ENCODE measurements at regions not wholly inside any gene's neighbourhood (a gene's known extent, or its start where the extent isn't known, plus 50 kb on each side); places are given as distances from the start of the nearest gene placed in this dataset.
"Not testable (repeated sequence)": the region's sequence is repeated elsewhere in the genome, so short reads cannot be mapped to it uniquely, and the experiment has no call there.

GRCh38 chr2:242098034-242098433 lies 228.5 kb downstream of the RTP5 start:
- H3K27ac ChIP-seq (ENCODE audit: insufficient read depth, low read length, poor library complexity, severe bottlenecking), result no peak overlapping the region
- H3K4me1 Mint-ChIP-seq, result peaks cover 13 to 25% (median 19%) of the 10 kb centered on the region in 4 donors
- no peak overlapping the region for H3K4me3 Mint-ChIP-seq
- H3K9me3 ChIP-seq (ENCODE audit: control insufficient read depth in 2 of 2, low read length in 2 of 2), result no peaks in the 10 kb centered on the region
- no peaks in the 10 kb centered on the region for H3K27me3 Mint-ChIP-seq
- no peaks in the 10 kb centered on the region for H3K27me3 ChIP-seq (ENCODE audit: control insufficient read depth, insufficient read depth, low read length)
- no peaks in the 10 kb centered on the region for H3K4me1 ChIP-seq (ENCODE audit: control insufficient read depth, insufficient read depth, low read length, poor library complexity, severe bottlenecking)
- H3K36me3 Mint-ChIP-seq, result peaks cover 52% of the 10 kb centered on the region
- H3K36me3 ChIP-seq (ENCODE audit: control insufficient read depth, insufficient read depth, low read length), result peaks cover 29% of the 10 kb centered on the region
- no peak overlapping the region for H3K4me3 ChIP-seq (ENCODE audit: low read depth, low read length)
- H3K27ac Mint-ChIP-seq, result no peak overlapping the region
- no peaks in the 10 kb centered on the region for H3K9me3 Mint-ChIP-seq
- DNase-seq (no peak), ATAC-seq (ENCODE audit: low read depth in 2 of 2) (no peak)

- Histone ChIP-seq H3K27me3 (ENCODE audit: control insufficient read depth, insufficient read depth, low read length) (no peaks in the 10 kb centered on the region), H3K27ac (ENCODE audit: insufficient read depth, low read length, poor library complexity, severe bottlenecking) (no peak overlapping the region), H3K9me3 (ENCODE audit: control insufficient read depth in 2 of 2, low read length in 2 of 2) (no peaks in the 10 kb centered on the region), H3K4me3 (ENCODE audit: low read depth, low read length) (no peak overlapping the region), H3K4me1 (ENCODE audit: control insufficient read depth, insufficient read depth, low read length, poor library complexity, severe bottlenecking) (no peaks in the 10 kb centered on the region), H3K36me3 (ENCODE audit: control insufficient read depth, insufficient read depth, low read length) (peaks cover 29% of the 10 kb centered on the region)
- no peak overlapping the region for H3K4me3 Mint-ChIP-seq
- H3K4me1 Mint-ChIP-seq, result peaks cover 10 to 22% (median 18%) of the 10 kb centered on the region in 4 donors
- H3K27me3 Mint-ChIP-seq, result no peaks in the 10 kb centered on the region
- peaks cover 49% of the 10 kb centered on the region for H3K36me3 Mint-ChIP-seq
- H3K9me3 Mint-ChIP-seq, result no peaks in the 10 kb centered on the region
- ATAC-seq (ENCODE audit: low read depth in 2 of 2) (no peak), DNase-seq (no peak)
- peak overlapping the region in 1 of 3 donors; percentile 23 for H3K27ac Mint-ChIP-seq
Observed at GRCh38 chr2:242098445-242099128, 229.1 kb downstream of the RTP5 start.

GRCh38 chr2:242103093-242103492 lies 233.6 kb downstream of the RTP5 start:
- H3K4me3 Mint-ChIP-seq; DNase-seq; H3K27ac ChIP-seq (ENCODE audit: insufficient read depth, low read length, poor library complexity, severe bottlenecking); H3K27ac Mint-ChIP-seq; H3K36me3 ChIP-seq (ENCODE audit: control insufficient read depth, insufficient read depth, low read length); H3K9me3 ChIP-seq (ENCODE audit: control insufficient read depth in 2 of 2, low read length in 2 of 2); H3K4me3 ChIP-seq (ENCODE audit: low read depth, low read length); H3K27me3 ChIP-seq (ENCODE audit: control insufficient read depth, insufficient read depth, low read length); H3K27me3 Mint-ChIP-seq; ATAC-seq (ENCODE audit: low read depth in 2 of 2); H3K4me1 ChIP-seq (ENCODE audit: control insufficient read depth, insufficient read depth, low read length, poor library complexity, severe bottlenecking): not testable (repeated sequence)
- peaks cover 63% of the 10 kb centered on the region for H3K36me3 Mint-ChIP-seq
- peaks cover 20 to 33% (median 26%) of the 10 kb centered on the region in 4 donors for H3K4me1 Mint-ChIP-seq
- peaks cover 0 to 14% (median 0%) of the 10 kb centered on the region in 7 donors for H3K9me3 Mint-ChIP-seq

- not testable (repeated sequence) for ATAC-seq (ENCODE audit: low read depth in 2 of 2); H3K36me3 ChIP-seq (ENCODE audit: control insufficient read depth, insufficient read depth, low read length); H3K27me3 Mint-ChIP-seq; H3K9me3 ChIP-seq (ENCODE audit: control insufficient read depth in 2 of 2, low read length in 2 of 2); H3K4me3 Mint-ChIP-seq; H3K27me3 ChIP-seq (ENCODE audit: control insufficient read depth, insufficient read depth, low read length); H3K27ac ChIP-seq (ENCODE audit: insufficient read depth, low read length, poor library complexity, severe bottlenecking); H3K4me3 ChIP-seq (ENCODE audit: low read depth, low read length); H3K4me1 ChIP-seq (ENCODE audit: control insufficient read depth, insufficient read depth, low read length, poor library complexity, severe bottlenecking); DNase-seq
- peaks cover 10 to 34% (median 21%) of the 10 kb centered on the region in 4 donors for H3K4me1 Mint-ChIP-seq
- peak overlapping the region in 2 of 3 donors; percentile 60 to 76 for H3K27ac Mint-ChIP-seq
- H3K9me3 Mint-ChIP-seq, result peaks cover 0 to 14% (median 1%) of the 10 kb centered on the region in 7 donors
- H3K36me3 Mint-ChIP-seq, result peaks cover 51% of the 10 kb centered on the region
Observed at GRCh38 chr2:242104202-242104956, 234.8 kb downstream of the RTP5 start.

- peaks cover 0 to 14% (median 1%) of the 10 kb centered on the region in 7 donors for H3K9me3 Mint-ChIP-seq
Observed at GRCh38 chr2:242107065-242107464, 237.5 kb downstream of the RTP5 start.

GRCh38 chr2:242108797-242109500 lies 239.4 kb downstream of the RTP5 start:
- H3K36me3 ChIP-seq (ENCODE audit: control insufficient read depth, insufficient read depth, low read length); H3K4me3 ChIP-seq (ENCODE audit: low read depth, low read length); H3K4me3 Mint-ChIP-seq; H3K4me1 ChIP-seq (ENCODE audit: control insufficient read depth, insufficient read depth, low read length, poor library complexity, severe bottlenecking); H3K27me3 Mint-ChIP-seq; ATAC-seq (ENCODE audit: low read depth in 2 of 2); DNase-seq; H3K27me3 ChIP-seq (ENCODE audit: control insufficient read depth, insufficient read depth, low read length); H3K9me3 ChIP-seq (ENCODE audit: control insufficient read depth in 2 of 2, low read length in 2 of 2); H3K27ac ChIP-seq (ENCODE audit: insufficient read depth, low read length, poor library complexity, severe bottlenecking); H3K27ac Mint-ChIP-seq: not testable (repeated sequence)
- Mint-ChIP-seq H3K36me3 (peaks cover 31% of the 10 kb centered on the region), H3K4me1 (peaks cover 9 to 27% (median 18%) of the 10 kb centered on the region in 4 donors), H3K9me3 (peaks cover 0 to 14% (median 1%) of the 10 kb centered on the region in 7 donors)

More at GRCh38 chr2:242107065-242107464, 237.5 kb downstream of the RTP5 start:
- peaks cover 35% of the 10 kb centered on the region for H3K36me3 Mint-ChIP-seq
- H3K4me1 ChIP-seq (ENCODE audit: control insufficient read depth, insufficient read depth, low read length, poor library complexity, severe bottlenecking); H3K4me3 ChIP-seq (ENCODE audit: low read depth, low read length); H3K27ac ChIP-seq (ENCODE audit: insufficient read depth, low read length, poor library complexity, severe bottlenecking); ATAC-seq (ENCODE audit: low read depth in 2 of 2); H3K27me3 Mint-ChIP-seq; H3K27ac Mint-ChIP-seq; H3K27me3 ChIP-seq (ENCODE audit: control insufficient read depth, insufficient read depth, low read length); H3K36me3 ChIP-seq (ENCODE audit: control insufficient read depth, insufficient read depth, low read length); DNase-seq; H3K4me3 Mint-ChIP-seq; H3K9me3 ChIP-seq (ENCODE audit: control insufficient read depth in 2 of 2, low read length in 2 of 2): not testable (repeated sequence)
- peaks cover 9 to 28% (median 19%) of the 10 kb centered on the region in 4 donors for H3K4me1 Mint-ChIP-seq

- not testable (repeated sequence) for DNase-seq; H3K4me3 Mint-ChIP-seq; H3K27ac ChIP-seq (ENCODE audit: insufficient read depth, low read length, poor library complexity, severe bottlenecking); H3K27me3 Mint-ChIP-seq; H3K27ac Mint-ChIP-seq; H3K4me1 ChIP-seq (ENCODE audit: control insufficient read depth, insufficient read depth, low read length, poor library complexity, severe bottlenecking); H3K4me3 ChIP-seq (ENCODE audit: low read depth, low read length); ATAC-seq (ENCODE audit: low read depth in 2 of 2); H3K36me3 ChIP-seq (ENCODE audit: control insufficient read depth, insufficient read depth, low read length); H3K27me3 ChIP-seq (ENCODE audit: control insufficient read depth, insufficient read depth, low read length); H3K9me3 ChIP-seq (ENCODE audit: control insufficient read depth in 2 of 2, low read length in 2 of 2)
- H3K9me3 Mint-ChIP-seq, result peaks cover 0 to 14% (median 0%) of the 10 kb centered on the region in 7 donors
- H3K4me1 Mint-ChIP-seq, result peaks cover 9 to 23% (median 14%) of the 10 kb centered on the region in 4 donors
- H3K36me3 Mint-ChIP-seq, result peaks cover 26% of the 10 kb centered on the region
Observed at GRCh38 chr2:242109819-242110218, 240.3 kb downstream of the RTP5 start.
